GM12892 (cell line): ENCODE measurements at regions not wholly inside any gene's neighbourhood (a gene's known extent, or its start where the extent isn't known, plus 50 kb on each side); places are given as distances from the start of the nearest gene placed in this dataset.

Experiments used
- DNase-seq: peaks from one replicate; pipeline ENCODE4 v3.0.0; 2011; ENCODE audit not compliant: insufficient read length
- FAIRE-seq: peaks from 2 replicates; lab custom pipeline; 2011; peaks lifted over from hg19 to GRCh38; lab: Jason Lieb, UNC
- POLR2A ChIP-seq: IDR thresholded peaks from 2 replicates; pipeline ENCODE4 v1.6.1; 2011; ENCODE audit warnings: low read depth, low read length, control low read depth
- POLR2AphosphoS5 ChIP-seq: IDR thresholded peaks from 2 replicates; pipeline ENCODE4 v1.6.1; 2011; ENCODE audit warnings: low read depth, low read length, control low read depth
- TAF1 ChIP-seq: IDR thresholded peaks from 2 replicates; pipeline ENCODE4 v1.6.1; 2011; ENCODE audit warnings: low read depth, mild to moderate bottlenecking, control low read depth, low read length, borderline replicate concordance

GRCh38 chr22:47445716-47446290 is 683.4 kb downstream of the TBC1D22A start:
- FAIRE-seq = no peak
- no peak for TF ChIP-seq POLR2A
- no peak for TF ChIP-seq TAF1
- no peak for TF ChIP-seq POLR2AphosphoS5
- no peak for DNase-seq

GRCh38 chr22:47445212-47445611 is 682.8 kb downstream of the TBC1D22A start:
- FAIRE-seq (no peak), DNase-seq (no peak)
- TF ChIP-seq POLR2A = no peak
- TF ChIP-seq POLR2AphosphoS5 = no peak
- TF ChIP-seq TAF1 = no peak

GRCh38 chr22:47444746-47445065 is 682.3 kb downstream of the TBC1D22A start:
- FAIRE-seq (no peak), DNase-seq (no peak)
- TF ChIP-seq TAF1 = no peak
- TF ChIP-seq POLR2AphosphoS5 = no peak
- TF ChIP-seq POLR2A = no peak

GRCh38 chr22:47443836-47444745 is 681.6 kb downstream of the TBC1D22A start:
- DNase-seq = no peak
- FAIRE-seq = no peak
- TF ChIP-seq POLR2A = no peak
- TF ChIP-seq POLR2AphosphoS5 = no peak
- no peak for TF ChIP-seq TAF1

- DNase-seq = no peak
- FAIRE-seq = no peak
- TF ChIP-seq POLR2A = no peak
- TF ChIP-seq POLR2AphosphoS5 = no peak
- no peak for TF ChIP-seq TAF1
These were observed 680.4 kb downstream of the TBC1D22A start for GRCh38 chr22:47442821-47443220.

GRCh38 chr22:47439643-47440265 is 677.3 kb downstream of the TBC1D22A start:
- no peak for FAIRE-seq
- TF ChIP-seq POLR2AphosphoS5 (no peak), TAF1 (no peak), POLR2A (no peak)
- no peak for DNase-seq

- no peak for TF ChIP-seq POLR2AphosphoS5
- TF ChIP-seq TAF1 = no peak
- TF ChIP-seq POLR2A = no peak
- FAIRE-seq (no peak), DNase-seq (no peak)
These were observed 675.2 kb downstream of the TBC1D22A start for GRCh38 chr22:47437636-47438035.

- FAIRE-seq (no peak), DNase-seq (no peak)
- no peak for TF ChIP-seq POLR2AphosphoS5
These were observed 674.7 kb downstream of the TBC1D22A start for GRCh38 chr22:47437110-47437509.

GRCh38 chr22:47435826-47436225 is 673.4 kb downstream of the TBC1D22A start:
- TF ChIP-seq TAF1 = no peak
- no peak for TF ChIP-seq POLR2A
- TF ChIP-seq POLR2AphosphoS5 = no peak
- FAIRE-seq (no peak), DNase-seq (no peak)

- TF ChIP-seq POLR2A = no peak
- FAIRE-seq (no peak), DNase-seq (no peak)
These were observed 672.7 kb downstream of the TBC1D22A start for GRCh38 chr22:47435204-47435487.

GRCh38 chr22:47434336-47435203 is 672.1 kb downstream of the TBC1D22A start:
- FAIRE-seq = no peak
- no peak for DNase-seq
- TF ChIP-seq POLR2AphosphoS5 (no peak), TAF1 (no peak), POLR2A (no peak)
